Forelimb muscle (tissue), 1 donor: ENCODE measurements at regions not wholly inside any gene's neighbourhood (a gene's known extent, or its start where the extent isn't known, plus 50 kb on each side); places are given as distances from the start of the nearest gene placed in this dataset.
"Not testable (repeated sequence)": the region's sequence is repeated elsewhere in the genome, so short reads cannot be mapped to it uniquely, and the experiment has no call there.

Source experiments
- DNase-seq: peaks from one replicate; pipeline ENCODE4 v3.0.0-alpha.2; 2013; ENCODE audit warnings: low read depth

GRCh38 chr14:27608377-27608776 lies 1010.5 kb upstream of the NOVA1 start:
- no peak for DNase-seq

DNA sequence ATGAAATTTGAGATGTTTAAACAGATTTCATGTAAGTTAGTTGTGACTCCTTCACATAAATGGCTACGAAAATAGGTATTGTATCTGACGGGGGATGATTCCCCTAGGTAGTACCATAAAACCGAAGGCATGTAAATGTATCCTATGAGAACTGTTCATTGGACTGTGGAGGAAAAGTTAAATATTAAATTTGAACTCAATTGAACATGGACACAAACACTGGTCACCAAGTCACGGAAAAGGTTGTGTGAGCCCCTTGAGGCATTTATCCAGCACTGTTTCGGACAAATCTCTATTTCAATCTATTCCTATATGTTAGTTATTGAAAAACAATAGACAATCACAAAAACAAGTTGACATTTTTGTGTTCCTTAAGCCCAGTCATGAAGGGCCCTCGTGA lies 1014.3 kb upstream of the NOVA1 start:
- no peak for DNase-seq

- no peak for DNase-seq
Measured at GRCh38 chr14:27613102-27613501, 1015.3 kb upstream of the NOVA1 start.

GRCh38 chr14:27623782-27624181 lies 1025.9 kb upstream of the NOVA1 start:
- no peak for DNase-seq

- no peak for DNase-seq
Measured at GRCh38 chr14:27634056-27634970, 1036.5 kb upstream of the NOVA1 start.

DNA sequence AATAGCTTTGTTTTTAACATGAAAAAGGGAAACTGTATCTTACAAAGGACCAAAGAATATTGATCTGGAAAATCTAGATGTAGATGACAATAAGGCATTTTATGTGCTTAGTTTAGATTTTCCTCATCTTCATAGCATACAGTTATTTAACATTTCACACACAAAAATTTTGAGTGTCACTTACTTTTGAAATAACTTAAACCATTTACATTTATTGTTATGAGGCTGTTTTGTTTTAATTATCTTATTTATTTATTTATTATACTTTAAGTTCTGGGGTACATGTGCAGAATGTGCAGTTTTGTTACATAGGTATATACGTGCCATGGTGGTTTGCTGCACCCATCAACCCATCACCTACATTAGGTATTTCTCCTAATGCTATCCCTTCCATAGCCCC lies 1042.9 kb upstream of the NOVA1 start:
- not testable (repeated sequence) for DNase-seq

DNA sequence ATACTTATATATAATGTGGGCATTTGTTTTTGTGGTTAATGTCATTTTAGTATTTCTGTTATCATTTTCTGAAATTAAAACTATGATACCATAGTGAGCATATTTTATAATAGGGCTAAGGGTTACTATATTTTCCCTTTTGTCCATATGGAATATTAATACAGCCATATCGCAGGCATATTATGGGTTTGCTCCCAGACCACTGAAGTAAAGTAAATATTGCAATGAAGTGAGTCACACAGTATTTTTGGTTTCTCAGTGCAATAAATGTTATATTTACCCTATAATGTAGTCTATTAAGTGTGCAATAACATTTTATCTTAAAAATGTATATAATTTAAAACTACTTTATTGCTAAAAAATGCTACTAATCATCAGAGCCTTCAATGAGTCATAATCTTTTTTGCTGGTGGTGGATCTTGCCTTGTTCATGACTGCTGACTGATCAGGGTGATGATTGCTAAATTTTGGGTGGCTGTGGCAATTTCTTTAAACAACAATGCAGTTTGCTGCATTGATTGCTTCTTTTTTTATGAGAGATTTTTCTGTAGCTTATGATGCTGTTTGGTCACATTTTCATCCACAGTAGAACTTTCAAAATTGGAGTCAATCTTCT lies 1044.5 kb upstream of the NOVA1 start:
- no peak for DNase-seq

DNA sequence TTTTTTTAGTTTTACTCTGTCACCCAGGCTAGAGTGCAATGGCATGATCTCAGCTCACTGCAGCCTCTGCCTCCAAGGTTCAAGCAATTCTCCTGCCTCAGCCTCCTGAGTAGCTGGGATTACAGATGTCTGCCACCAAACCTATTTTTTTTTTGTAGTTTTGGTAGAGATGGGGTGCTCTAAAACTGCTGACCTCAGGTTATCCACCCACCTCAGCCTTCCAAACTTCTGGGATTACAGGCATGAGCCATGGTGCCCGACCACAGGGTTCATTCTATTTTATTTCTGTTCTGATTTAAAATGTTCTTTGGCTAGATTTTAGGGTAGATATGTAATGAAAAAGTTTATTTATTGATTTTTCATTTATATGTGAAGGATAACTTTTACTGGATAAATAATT lies 1062.8 kb upstream of the NOVA1 start:
- no peak for DNase-seq

DNA sequence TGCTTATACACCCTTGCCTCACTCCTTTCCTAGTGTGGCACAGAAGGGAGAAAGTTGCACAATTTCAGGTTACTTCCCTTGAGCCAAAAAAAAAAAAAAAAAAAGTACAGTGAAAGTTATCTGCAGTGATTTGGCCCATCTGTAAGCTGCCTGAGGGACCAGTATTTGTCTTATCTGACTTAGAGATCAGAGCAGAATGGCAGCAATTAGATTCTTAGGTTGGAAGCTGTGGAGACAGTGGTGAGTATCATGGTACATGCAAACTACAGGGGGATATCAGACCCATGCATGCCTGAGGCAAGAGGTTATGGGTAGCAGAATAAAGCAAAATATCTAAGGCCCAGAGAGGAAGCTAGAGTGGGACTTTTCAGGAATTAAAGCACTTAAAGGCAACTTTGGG lies 1070.7 kb upstream of the NOVA1 start:
- no peak for DNase-seq

GRCh38 chr14:27672047-27672446 lies 1074.2 kb upstream of the NOVA1 start:
- DNase-seq = no peak

DNA sequence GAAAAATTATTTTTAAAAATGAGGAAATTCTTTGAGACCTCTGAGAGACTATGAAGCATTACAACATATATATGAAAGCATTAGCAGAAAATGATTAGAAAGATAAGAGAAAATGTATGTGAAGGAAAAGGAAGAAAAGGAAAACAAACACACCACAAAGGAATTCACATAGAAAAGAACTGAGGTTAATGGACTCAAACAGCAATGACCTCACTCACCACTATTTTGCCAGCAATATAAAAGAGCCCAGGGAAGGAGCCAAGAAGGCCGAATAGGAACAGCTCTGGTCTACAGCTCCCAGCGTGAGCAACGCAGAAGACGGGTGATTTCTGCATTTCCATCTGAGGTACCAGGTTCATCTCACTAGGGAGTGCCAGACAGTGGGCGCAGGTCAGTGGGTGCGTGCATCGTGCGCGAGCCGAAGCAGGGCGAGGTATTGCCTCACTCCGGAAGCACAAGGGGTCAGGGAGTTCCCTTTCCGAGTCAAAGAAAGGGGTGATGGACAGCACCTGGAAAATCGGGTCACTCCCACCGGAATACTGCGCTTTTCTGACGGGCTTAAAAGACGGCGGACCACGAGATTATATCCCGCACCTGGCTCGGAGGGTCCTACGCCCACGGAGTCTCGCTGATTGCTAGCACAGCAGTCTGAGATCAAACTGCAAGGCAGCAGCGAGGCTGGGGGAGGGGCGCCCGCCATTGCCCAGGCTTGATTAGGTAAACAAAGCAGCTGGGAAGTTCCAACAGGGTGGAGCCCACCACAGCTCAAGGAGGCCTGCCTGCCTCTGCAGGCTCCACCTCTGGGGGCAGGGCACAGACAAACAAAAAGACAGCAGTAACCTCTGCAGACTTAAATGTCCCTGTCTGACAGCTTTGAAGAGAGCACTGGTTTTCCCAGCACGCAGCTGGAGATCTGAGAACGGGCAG lies 1075.2 kb upstream of the NOVA1 start:
- peak; percentile 19 for DNase-seq

DNA sequence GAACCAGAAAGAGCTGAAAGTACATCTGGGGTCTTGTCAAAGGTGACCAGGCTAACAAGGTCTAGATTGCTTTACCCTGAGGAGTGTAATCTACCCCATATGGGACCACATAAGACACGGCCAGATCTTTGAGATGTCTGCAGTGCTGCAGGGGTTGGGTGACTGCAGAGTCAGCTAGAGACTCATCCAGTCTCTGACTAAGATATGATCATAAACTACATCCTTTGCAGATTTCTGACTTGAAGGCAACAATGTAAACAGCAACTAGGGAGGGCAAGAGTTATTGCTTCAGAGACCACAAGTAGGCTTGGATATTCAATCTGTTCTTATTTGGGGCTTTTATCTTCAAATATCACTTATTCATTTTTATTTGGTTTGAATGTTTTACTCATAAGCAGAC lies 1080.5 kb upstream of the FOXG1 start:
- DNase-seq = no peak

DNA sequence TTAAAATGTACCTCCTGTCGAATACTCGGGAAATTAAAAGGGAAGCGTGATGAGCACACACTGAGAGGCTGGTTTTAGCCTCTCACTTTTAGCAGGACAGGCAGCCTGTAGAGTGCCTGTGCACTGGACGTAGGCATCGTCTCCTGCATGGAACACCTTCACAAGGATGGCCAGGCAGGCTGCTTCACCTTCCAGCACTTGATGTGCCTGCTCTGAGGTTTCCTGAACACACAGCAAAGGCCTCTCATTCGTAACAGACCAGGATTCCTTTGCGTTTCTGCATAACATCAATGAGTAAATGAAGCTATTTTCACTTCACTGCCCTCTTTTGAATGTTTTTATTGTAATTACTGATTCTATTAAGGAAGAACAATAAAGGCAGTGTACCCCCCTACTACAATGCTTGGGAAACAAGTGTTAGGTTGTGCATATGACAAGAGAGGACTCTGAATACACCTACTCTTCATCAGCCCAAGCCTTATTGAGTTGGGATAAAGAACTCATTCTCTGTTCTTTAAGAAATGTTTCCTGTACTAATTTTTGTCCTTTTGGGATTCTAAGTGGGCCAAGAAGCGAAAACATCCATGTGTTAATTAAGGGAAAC lies 1077.6 kb upstream of the FOXG1 start:
- no peak for DNase-seq

- DNase-seq = no peak
Measured at GRCh38 chr14:27712364-27712763, 1054.2 kb upstream of the FOXG1 start.

DNA sequence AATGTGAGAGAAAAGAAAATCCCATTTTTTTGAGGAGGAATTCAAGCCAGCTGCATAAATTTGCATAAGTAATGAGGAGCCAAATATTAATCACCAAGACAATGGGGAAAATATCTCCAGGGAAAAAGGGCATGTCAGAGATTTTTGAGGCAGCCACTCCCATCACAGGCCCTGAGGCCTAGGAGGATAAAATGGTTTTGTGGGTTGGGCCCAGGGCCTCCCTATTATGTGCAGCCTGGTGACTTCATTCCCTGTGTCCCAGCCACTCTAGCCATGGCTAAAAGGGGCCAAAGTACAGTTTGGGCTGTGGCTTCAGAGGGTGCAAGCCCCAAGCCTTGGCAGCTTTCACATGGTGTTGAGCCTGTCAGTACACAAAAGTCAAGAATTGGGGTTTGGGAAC lies 1051.0 kb upstream of the FOXG1 start:
- no peak for DNase-seq

DNA sequence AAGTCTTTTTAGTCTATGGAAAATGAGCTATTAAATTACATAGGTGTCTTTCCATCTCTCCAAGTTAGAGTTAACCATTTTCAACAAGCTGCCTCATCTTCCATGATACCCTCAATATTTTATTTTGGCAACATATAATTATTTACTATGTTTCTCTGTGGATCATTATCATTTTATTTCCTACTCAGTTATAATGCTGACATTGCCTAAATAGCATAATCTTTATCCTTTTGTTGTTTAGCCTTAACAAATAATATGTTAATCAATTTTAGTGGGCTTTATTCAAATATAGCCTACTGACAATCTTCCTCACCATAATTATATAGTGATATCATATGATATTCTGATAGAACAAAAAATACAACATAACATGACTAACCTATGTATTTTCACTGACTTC lies 1044.8 kb upstream of the FOXG1 start:
- DNase-seq = no peak

DNA sequence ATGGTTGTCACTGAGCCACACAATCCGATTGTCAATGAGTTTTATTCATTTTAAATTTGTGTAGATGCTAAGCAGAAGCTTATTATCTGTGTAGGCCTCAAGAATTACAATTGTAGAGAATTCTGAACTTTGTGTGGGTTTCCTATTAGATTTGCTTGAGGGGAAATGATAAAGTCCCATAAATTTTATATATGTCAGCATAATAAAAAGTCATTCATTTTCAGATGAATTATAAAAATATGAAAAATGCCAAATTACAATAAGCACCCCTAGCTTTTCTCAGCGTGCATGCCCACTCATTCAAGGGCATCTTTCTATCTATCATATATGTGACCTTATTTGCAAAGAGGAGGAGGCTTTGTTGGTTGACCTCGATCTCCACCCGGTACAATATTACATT lies 1041.1 kb upstream of the FOXG1 start:
- DNase-seq = no peak

DNA sequence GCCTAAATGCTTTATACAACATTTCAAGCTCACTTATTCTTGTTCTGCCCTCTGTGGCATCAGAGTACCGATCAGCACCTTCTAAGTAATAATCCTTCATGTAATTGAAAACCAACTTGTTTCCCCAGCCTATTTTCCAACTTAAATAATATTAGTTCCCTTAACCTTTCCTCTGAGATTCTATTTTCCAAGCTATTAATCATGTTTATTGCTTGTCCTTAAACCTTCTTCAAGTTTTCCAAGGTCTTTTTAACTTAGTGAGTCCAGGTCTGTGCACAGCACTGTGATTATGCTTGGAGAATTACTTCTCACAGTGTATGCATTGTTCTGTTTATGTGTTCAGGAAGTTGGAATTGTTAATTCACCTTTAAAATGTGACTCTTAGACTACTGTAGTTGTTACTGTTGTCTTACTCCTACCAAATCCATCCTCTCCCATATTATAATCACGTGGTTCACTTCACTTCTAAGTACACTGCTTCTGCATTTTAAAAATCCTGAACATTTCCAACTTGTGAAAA lies 1039.3 kb upstream of the FOXG1 start:
- DNase-seq = no peak

DNA sequence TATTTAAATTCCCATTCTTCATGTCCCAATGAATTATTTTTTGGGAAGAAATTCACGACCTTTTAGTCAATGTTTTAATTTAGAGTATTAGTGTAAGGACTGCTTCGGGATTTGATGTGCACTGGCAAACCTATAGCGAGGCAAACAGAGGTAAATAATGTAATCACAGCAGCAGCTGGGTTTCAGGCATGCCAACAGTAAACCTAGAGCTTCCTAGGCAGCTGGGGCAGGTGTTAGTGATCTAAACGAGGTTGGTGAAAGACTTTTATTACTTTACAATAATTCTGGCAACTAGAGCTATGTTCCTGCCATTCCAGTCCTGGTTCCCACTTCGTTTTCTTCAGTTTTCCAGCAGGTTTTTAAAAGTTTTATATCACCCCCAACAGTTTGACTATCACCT lies 1036.4 kb upstream of the FOXG1 start:
- DNase-seq = no peak

DNA sequence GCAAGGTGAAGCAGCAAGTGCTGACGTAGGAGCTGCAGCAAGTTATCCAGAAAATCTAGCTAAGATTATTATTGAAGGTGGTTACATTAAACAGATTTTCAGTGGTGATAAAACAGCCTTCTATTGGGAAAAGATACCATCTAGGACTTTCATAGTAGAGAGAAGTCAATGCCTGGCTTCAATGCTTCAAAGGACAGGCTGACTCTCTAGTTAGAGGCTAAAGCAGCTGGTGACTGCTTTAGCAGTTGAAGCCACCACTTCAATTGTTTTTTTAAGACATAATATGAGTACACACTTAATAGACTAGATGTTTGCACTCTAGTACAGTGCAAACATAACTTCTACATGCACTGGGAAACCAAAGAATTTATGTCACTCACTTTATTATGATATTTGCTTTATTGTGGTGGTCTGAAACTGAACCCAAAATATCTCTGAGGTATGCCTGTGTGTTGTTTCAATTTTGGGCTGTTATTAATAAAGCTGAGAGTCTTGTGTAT lies 1026.9 kb upstream of the FOXG1 start:
- no peak for DNase-seq

DNA sequence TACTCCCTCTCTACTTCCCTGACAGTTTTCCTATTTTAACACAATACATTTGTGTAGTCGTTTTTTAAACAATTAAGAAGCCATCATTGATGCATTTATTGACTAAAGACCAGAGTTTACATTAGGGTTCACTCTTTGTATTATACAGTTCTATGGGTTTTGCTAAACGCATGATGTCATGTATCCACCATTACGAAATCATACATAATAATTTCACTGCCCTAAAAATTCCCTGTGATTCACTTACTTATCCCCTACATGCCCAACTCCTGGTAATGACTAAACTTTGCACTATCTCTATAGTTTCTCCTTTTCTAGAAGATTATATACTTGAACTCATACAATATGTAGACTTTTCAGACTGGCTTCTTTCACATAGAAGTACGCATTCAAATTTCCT lies 1016.5 kb upstream of the FOXG1 start:
- DNase-seq = no peak
